HL-60 (cell line): ENCODE measurements at regions not wholly inside any gene's neighbourhood (a gene's known extent, or its start where the extent isn't known, plus 50 kb on each side); places are given as distances from the start of the nearest gene placed in this dataset.

Experiments
- DNase-seq, 2 experiments: peaks; one replicate each; pipeline ENCODE4 v3.0.0-alpha.2; 2010 to 2020; ENCODE audit warnings: low read depth in 1 of 2, low spot score in 1 of 2
- H3K27ac ChIP-seq: fragments of 250-450 bp; sonication (Bioruptor Pico); replicated peaks from 2 replicates; pipeline ENCODE4 v1.5.1; 2020; ENCODE audit warnings: mild to moderate bottlenecking, moderate library complexity
- H3K27me3 ChIP-seq: fragments of 250-450 bp; sonication (Bioruptor Pico); 2 replicates; pipeline ENCODE4 v1.5.1; 2021; ENCODE audit warnings: mild to moderate bottlenecking, moderate library complexity; ENCODE audit not compliant: insufficient read depth, poor library complexity, severe bottlenecking
- H3K4me3 ChIP-seq: replicated peaks from 2 replicates; pipeline ENCODE4 v1.5.1; 2011; ENCODE audit warnings: mild to moderate bottlenecking, control low read depth, low read length; ENCODE audit not compliant: insufficient read depth
- GABPA ChIP-seq: IDR thresholded peaks from 2 replicates; pipeline ENCODE4 v1.6.1; 2012; ENCODE audit warnings: low read depth
- POLR2AphosphoS5 ChIP-seq: IDR thresholded peaks from 2 replicates; pipeline ENCODE4 v1.6.1; 2012; ENCODE audit warnings: low read depth
- SPI1 ChIP-seq: IDR thresholded peaks from 2 replicates; pipeline ENCODE4 v1.6.1; 2012; ENCODE audit warnings: low read depth, mild to moderate bottlenecking, borderline replicate concordance
- TF ChIP-seq, protein P1 (sequence below): IDR thresholded peaks from 2 replicates; pipeline ENCODE4 v1.6.1; 2012; ENCODE audit warnings: low read depth; ENCODE audit not compliant: insufficient replicate concordance
- TF ChIP-seq, protein P2 (sequence below): IDR thresholded peaks from one replicate; pipeline ENCODE4 v1.5.1; 2011; ENCODE audit warnings: low read length, control low read depth, inconsistent platforms; ENCODE audit not compliant: insufficient read depth

DNA sequence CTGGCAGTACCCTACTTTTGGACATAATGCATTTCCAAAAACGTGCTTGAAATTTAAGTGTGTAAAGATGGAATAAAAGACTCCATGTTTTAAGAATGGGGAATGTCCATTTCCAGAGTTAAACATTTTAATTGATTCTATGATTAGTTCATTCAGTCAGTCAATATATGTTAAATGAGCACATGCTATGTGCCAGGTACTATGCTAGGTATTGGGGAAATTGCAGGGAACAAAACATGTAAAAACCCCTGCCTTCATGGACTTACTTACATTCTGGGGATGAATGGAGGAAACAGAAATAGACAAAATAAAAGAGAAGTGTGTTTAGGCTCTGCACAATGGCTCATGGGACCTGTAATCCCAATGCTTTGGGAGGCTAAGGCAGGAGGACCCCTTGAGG, 288.6 kb downstream of the MTX2 start:
- H3K27ac ChIP-seq = no peak overlapping the region
- H3K4me3 ChIP-seq = no peak overlapping the region
- no peak for DNase-seq
- peaks cover 35% of the 10 kb centered on the region for H3K27me3 ChIP-seq
- TF ChIP-seq, protein P1, sequence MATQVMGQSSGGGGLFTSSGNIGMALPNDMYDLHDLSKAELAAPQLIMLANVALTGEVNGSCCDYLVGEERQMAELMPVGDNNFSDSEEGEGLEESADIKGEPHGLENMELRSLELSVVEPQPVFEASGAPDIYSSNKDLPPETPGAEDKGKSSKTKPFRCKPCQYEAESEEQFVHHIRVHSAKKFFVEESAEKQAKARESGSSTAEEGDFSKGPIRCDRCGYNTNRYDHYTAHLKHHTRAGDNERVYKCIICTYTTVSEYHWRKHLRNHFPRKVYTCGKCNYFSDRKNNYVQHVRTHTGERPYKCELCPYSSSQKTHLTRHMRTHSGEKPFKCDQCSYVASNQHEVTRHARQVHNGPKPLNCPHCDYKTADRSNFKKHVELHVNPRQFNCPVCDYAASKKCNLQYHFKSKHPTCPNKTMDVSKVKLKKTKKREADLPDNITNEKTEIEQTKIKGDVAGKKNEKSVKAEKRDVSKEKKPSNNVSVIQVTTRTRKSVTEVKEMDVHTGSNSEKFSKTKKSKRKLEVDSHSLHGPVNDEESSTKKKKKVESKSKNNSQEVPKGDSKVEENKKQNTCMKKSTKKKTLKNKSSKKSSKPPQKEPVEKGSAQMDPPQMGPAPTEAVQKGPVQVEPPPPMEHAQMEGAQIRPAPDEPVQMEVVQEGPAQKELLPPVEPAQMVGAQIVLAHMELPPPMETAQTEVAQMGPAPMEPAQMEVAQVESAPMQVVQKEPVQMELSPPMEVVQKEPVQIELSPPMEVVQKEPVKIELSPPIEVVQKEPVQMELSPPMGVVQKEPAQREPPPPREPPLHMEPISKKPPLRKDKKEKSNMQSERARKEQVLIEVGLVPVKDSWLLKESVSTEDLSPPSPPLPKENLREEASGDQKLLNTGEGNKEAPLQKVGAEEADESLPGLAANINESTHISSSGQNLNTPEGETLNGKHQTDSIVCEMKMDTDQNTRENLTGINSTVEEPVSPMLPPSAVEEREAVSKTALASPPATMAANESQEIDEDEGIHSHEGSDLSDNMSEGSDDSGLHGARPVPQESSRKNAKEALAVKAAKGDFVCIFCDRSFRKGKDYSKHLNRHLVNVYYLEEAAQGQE = no peak
- TF ChIP-seq, protein P2, sequence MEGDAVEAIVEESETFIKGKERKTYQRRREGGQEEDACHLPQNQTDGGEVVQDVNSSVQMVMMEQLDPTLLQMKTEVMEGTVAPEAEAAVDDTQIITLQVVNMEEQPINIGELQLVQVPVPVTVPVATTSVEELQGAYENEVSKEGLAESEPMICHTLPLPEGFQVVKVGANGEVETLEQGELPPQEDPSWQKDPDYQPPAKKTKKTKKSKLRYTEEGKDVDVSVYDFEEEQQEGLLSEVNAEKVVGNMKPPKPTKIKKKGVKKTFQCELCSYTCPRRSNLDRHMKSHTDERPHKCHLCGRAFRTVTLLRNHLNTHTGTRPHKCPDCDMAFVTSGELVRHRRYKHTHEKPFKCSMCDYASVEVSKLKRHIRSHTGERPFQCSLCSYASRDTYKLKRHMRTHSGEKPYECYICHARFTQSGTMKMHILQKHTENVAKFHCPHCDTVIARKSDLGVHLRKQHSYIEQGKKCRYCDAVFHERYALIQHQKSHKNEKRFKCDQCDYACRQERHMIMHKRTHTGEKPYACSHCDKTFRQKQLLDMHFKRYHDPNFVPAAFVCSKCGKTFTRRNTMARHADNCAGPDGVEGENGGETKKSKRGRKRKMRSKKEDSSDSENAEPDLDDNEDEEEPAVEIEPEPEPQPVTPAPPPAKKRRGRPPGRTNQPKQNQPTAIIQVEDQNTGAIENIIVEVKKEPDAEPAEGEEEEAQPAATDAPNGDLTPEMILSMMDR = no peak
- TF ChIP-seq GABPA = no peak
- no peak for TF ChIP-seq SPI1
- no peak for TF ChIP-seq POLR2AphosphoS5

DNA sequence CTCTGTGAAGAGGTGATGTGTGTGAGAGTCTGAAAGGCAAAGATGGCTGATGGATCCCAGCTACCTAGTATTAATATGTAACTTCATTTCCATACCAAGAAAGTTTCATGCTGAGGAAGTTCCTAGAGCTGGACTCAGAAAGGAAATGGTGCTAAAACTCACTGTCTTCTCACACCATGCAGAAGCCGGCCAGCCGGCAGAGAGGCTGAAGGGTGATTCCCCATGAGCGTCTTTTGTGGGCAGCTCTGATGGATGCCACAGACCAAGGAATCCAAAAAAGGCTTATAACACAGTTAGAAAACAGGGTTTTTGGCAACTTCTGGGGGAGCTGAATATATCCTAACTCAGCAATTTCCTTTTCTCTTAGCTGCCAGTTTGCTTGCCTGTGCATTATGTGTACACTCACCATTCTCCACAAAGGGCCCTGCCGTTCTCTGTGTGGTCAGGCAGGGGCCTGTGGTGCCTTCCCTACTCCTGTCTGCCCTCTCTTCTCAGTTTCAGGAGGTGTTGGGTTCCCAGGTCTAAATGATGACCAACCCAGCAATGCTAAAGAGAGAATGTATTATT, 289.4 kb downstream of the MTX2 start:
- Histone ChIP-seq H3K27me3 (peaks cover 34% of the 10 kb centered on the region), H3K27ac (no peak overlapping the region), H3K4me3 (no peak overlapping the region)
- no peak for DNase-seq
- TF ChIP-seq GABPA (no peak), SPI1 (no peak), POLR2AphosphoS5 (no peak)
- TF ChIP-seq, protein P2 = no peak
- TF ChIP-seq, protein P1 = no peak

DNA sequence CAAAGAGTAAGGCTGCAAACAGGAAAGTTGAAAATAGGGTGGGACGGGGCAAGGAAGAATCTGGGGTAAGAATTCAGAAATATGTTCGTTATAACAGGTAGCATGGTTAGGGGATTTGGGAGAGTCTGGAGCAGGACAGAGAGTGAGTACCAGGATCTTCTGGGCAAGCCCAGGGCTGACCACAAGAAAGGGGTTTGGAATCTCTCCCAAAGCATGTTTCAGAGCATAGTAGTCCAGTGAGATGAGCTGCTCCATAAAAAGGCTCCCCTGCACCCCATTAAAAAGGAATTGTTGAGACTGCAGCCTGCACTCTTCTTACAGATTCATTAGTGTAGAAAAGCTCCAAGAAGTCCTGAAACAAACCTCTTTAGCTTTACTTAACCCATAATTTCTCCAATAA, 291.1 kb downstream of the MTX2 start:
- TF ChIP-seq, protein P2 = no peak
- TF ChIP-seq, protein P1 = no peak
- TF ChIP-seq GABPA (no peak), SPI1 (no peak), POLR2AphosphoS5 (no peak)
- DNase-seq = no peak
- H3K4me3 ChIP-seq = no peak overlapping the region
- peaks cover 28% of the 10 kb centered on the region for H3K27me3 ChIP-seq
- H3K27ac ChIP-seq = no peak overlapping the region
